Cardiac fibroblast (primary cell): ENCODE measurements at regions not wholly inside any gene's neighbourhood (a gene's known extent, or its start where the extent isn't known, plus 50 kb on each side); places are given as distances from the start of the nearest gene placed in this dataset.

Experiments
- DNase-seq, 2 donors: peaks; one replicate each; pipeline versions ENCODE4 v3.0.0 to v3.0.0-alpha.2; 2010; ENCODE audit warnings: low read depth in 2 of 2
- H3K4me3 ChIP-seq, 2 donors: replicated peaks in 1 of 2; 1 replicate in 1 of 2; 2 replicates in 1 of 2; pipeline ENCODE4 v1.5.1; 2011; ENCODE audit warnings: low read depth in 2 of 2, low read length in 2 of 2, mild to moderate bottlenecking in 2 of 2, moderate library complexity in 1 of 2
- CTCF ChIP-seq: IDR thresholded peaks from one replicate; pipeline ENCODE4 v1.5.1; 2011; ENCODE audit warnings: low read depth, mild to moderate bottlenecking, low read length, inconsistent platforms

- no peak for TF ChIP-seq CTCF
- no peak for DNase-seq
Observed at GRCh38 chr6:21895555-21895954, 302.0 kb downstream of the SOX4 start.

GRCh38 chr6:21898107-21898796 lies 304.7 kb downstream of the SOX4 start:
- no peak overlapping the region for H3K4me3 ChIP-seq
- DNase-seq = peak in 1 of 2 donors; percentile 58
- TF ChIP-seq CTCF = no peak

More at GRCh38 chr6:21895555-21895954, 302.0 kb downstream of the SOX4 start:
- H3K4me3 ChIP-seq = no peak overlapping the region

- DNase-seq = peak in 1 of 2 donors; percentile 32
- no peak for TF ChIP-seq CTCF
Observed at GRCh38 chr6:21899708-21900107, 306.2 kb downstream of the SOX4 start.

GRCh38 chr6:21900730-21901129 lies 307.2 kb downstream of the SOX4 start:
- no peak for TF ChIP-seq CTCF
- no peak overlapping the region for H3K4me3 ChIP-seq
- DNase-seq = peak; percentile 36 to 85

More at GRCh38 chr6:21899708-21900107, 306.2 kb downstream of the SOX4 start:
- no peak overlapping the region for H3K4me3 ChIP-seq

GRCh38 chr6:21902628-21903169 lies 309.1 kb downstream of the SOX4 start:
- H3K4me3 ChIP-seq = no peak overlapping the region
- no peak for DNase-seq
- no peak for TF ChIP-seq CTCF

GRCh38 chr6:21905531-21905930 lies 312.0 kb downstream of the SOX4 start:
- TF ChIP-seq CTCF = no peak

More at GRCh38 chr6:21905531-21905930, 312.0 kb downstream of the SOX4 start:
- DNase-seq = no peak
- H3K4me3 ChIP-seq = no peak overlapping the region
